ENCODE measurements at regions not wholly inside any gene's neighbourhood (a gene's known extent, or its start where the extent isn't known, plus 50 kb on each side); places are given as distances from the start of the nearest gene placed in this dataset.
"Not testable (repeated sequence)": the region's sequence is repeated elsewhere in the genome, so short reads cannot be mapped to it uniquely, and the experiment has no call there.

GRCh38 chrX:104392350-104392749, 137.6 kb upstream of the ESX1 start:
- Histone ChIP-seq H3K27me3 (ENCODE audit: low read depth) (no peaks in the 10 kb centered on the region), H3K4me1 (no peaks in the 10 kb centered on the region), H3K27ac (no peak overlapping the region), H3K36me3 (no peaks in the 10 kb centered on the region), H3K4me3 (no peak overlapping the region), H3K9me3 (no peaks in the 10 kb centered on the region)
- intact Hi-C loops (cut with DNase I), result no loop called here
- TF ChIP-seq, protein P1, sequence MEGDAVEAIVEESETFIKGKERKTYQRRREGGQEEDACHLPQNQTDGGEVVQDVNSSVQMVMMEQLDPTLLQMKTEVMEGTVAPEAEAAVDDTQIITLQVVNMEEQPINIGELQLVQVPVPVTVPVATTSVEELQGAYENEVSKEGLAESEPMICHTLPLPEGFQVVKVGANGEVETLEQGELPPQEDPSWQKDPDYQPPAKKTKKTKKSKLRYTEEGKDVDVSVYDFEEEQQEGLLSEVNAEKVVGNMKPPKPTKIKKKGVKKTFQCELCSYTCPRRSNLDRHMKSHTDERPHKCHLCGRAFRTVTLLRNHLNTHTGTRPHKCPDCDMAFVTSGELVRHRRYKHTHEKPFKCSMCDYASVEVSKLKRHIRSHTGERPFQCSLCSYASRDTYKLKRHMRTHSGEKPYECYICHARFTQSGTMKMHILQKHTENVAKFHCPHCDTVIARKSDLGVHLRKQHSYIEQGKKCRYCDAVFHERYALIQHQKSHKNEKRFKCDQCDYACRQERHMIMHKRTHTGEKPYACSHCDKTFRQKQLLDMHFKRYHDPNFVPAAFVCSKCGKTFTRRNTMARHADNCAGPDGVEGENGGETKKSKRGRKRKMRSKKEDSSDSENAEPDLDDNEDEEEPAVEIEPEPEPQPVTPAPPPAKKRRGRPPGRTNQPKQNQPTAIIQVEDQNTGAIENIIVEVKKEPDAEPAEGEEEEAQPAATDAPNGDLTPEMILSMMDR (IDR thresholded peaks at IDR 0.05), result no peak
- ATAC-seq (no peak), DNase-seq (no peak)

- H3K27ac ChIP-seq, result no peak overlapping the region
- no peaks in the 10 kb centered on the region for H3K9me3 ChIP-seq
- ATAC-seq, result no peak
Measured at GRCh38 chrX:104391906-104392305, 137.2 kb upstream of the ESX1 start.

DNA sequence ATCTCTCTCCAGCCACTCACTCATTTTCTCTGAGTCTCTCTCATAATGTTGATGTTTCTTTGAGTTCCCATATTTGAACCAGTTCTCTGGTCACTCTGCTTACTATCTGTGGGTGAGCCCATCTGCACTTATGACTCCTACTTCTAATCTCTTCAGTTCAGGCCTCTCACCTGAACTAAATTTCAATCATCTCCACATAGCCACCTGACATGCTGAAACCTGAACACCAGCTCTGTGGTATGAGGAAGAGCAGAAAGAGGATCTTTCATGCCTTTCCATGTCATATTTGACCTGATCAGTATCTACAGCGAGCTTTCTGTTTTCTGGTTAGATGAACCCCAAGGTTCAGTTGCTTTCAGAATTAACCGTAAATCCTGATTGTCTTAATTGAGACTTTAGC, 122.2 kb upstream of the ESX1 start:
- DNase-seq (no peak), ATAC-seq (no peak)
- Histone ChIP-seq H3K27ac (no peak overlapping the region), H3K36me3 (no peaks in the 10 kb centered on the region), H3K4me1 (no peaks in the 10 kb centered on the region), H3K9me3 (no peaks in the 10 kb centered on the region), H3K4me3 (no peak overlapping the region), H3K27me3 (ENCODE audit: low read depth) (no peaks in the 10 kb centered on the region)
- intact Hi-C loops (cut with DNase I), result no loop called here
- TF ChIP-seq, protein P1 (IDR thresholded peaks at IDR 0.05), result no peak

More at GRCh38 chrX:104391906-104392305, 137.2 kb upstream of the ESX1 start:
- TF ChIP-seq, protein P1 (IDR thresholded peaks at IDR 0.05), result no peak
- DNase-seq, result no peak
- H3K36me3 ChIP-seq, result no peaks in the 10 kb centered on the region
- no peak overlapping the region for H3K4me3 ChIP-seq
- H3K4me1 ChIP-seq, result no peaks in the 10 kb centered on the region
- intact Hi-C loops (cut with DNase I), result no loop called here
- H3K27me3 ChIP-seq (ENCODE audit: low read depth), result no peaks in the 10 kb centered on the region

- Histone ChIP-seq H3K4me3 (no peak overlapping the region), H3K36me3 (no peaks in the 10 kb centered on the region), H3K9me3 (no peaks in the 10 kb centered on the region), H3K27me3 (ENCODE audit: low read depth) (no peaks in the 10 kb centered on the region), H3K4me1 (no peaks in the 10 kb centered on the region), H3K27ac (no peak overlapping the region)
- no peak for DNase-seq
- TF ChIP-seq, protein P1 (IDR thresholded peaks at IDR 0.05), result no peak
- intact Hi-C loops (cut with DNase I), result no loop called here
- no peak for ATAC-seq
Measured at GRCh38 chrX:104372547-104372946, 117.8 kb upstream of the ESX1 start.

DNA sequence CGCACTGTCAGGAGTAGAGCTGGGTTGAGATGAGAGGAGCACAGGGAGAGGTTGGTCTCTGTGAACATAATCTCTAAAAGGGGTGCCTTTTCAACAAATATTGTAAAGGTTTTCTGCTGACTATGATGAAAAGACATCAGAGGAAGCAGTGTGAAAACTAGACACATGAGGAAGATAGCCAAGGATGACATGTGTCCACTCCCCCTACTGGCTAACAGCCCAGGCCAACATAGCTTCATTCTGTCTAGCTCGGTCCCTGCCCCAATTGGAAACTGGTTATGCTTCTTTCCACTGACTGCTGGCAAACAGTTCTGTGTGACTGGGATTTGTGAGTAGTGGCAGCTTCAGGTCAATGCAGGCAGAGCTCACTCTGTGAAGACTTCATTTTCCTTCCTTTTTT, 115.4 kb upstream of the ESX1 start:
- Histone ChIP-seq H3K27ac (no peak overlapping the region), H3K4me1 (no peaks in the 10 kb centered on the region), H3K4me3 (no peak overlapping the region), H3K36me3 (no peaks in the 10 kb centered on the region), H3K9me3 (no peaks in the 10 kb centered on the region), H3K27me3 (ENCODE audit: low read depth) (no peaks in the 10 kb centered on the region)
- intact Hi-C loops (cut with DNase I), result no loop called here
- TF ChIP-seq, protein P1 (IDR thresholded peaks at IDR 0.05), result no peak
- DNase-seq (no peak), ATAC-seq (no peak)

DNA sequence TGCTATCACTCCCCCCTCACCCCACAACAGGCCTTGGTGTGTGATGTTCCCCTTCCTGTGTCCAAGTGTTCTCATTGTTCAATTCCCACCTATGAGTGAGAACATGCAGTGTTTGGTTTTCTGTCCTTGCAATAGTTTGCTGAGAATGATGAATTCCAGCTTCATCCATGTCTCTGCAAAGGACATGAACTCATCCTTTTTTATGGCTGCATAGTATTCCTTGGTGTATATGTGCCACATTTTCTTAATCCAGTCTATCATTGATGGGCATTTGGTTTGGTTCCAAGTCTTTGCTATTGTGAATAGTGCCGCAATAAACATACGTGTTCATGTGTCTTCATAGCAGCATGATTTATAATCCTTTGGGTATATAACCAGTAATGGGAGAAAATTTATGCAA, 106.0 kb upstream of the ESX1 start:
- ATAC-seq; H3K27ac ChIP-seq; H3K27me3 ChIP-seq (ENCODE audit: low read depth); intact Hi-C loops (cut with DNase I); H3K9me3 ChIP-seq; H3K4me3 ChIP-seq; DNase-seq; H3K4me1 ChIP-seq; H3K36me3 ChIP-seq: not testable (repeated sequence)
